ENCODE measurements at regions not wholly inside any gene's neighbourhood (a gene's known extent, or its start where the extent isn't known, plus 50 kb on each side); places are given as distances from the start of the nearest gene placed in this dataset.

GRCh38 chr12:89206390-89206789, 145.9 kb downstream of the DUSP6 start:
- ChIA-PET CTCF (ENCODE audit: unreplicated experiment) (no interaction called here), POLR2A (interaction anchor here (0.7 to 1.5 kb wide), 3 partner anchors 175 to 573 kb away, joined by 3 read pairs; no protein-coding TSS in a partner anchor)
- no peaks in the 10 kb centered on the region for H3K9me3 ChIP-seq (ENCODE audit: low read length)
- no peaks in the 10 kb centered on the region for H3K79me2 ChIP-seq (ENCODE audit: insufficient read depth, low read depth, low read length)
- no peaks in the 10 kb centered on the region for H3K36me3 ChIP-seq (ENCODE audit: insufficient read depth, low read length)
- no peak overlapping the region for H3K4me2 ChIP-seq (ENCODE audit: low read length)
- H4K20me1 ChIP-seq (ENCODE audit: insufficient read depth, low read length) = no peaks in the 10 kb centered on the region
- intact Hi-C loops (cut with micrococcal nuclease; ENCODE audit: unreplicated experiment) = no loop called here
- H3K27ac ChIP-seq (ENCODE audit: low read depth, low read length, poor library complexity, severe bottlenecking) = no peak overlapping the region
- TF ChIP-seq CTCF (conservative IDR thresholded peaks at IDR 0.05; ENCODE audit: low read length) = no peak
- no peak for TF ChIP-seq EZH2phosphoT487 (IDR thresholded peaks at IDR 0.05; ENCODE audit: borderline replicate concordance, low read depth, low read length)
- H3K4me3 ChIP-seq (ENCODE audit: low read depth, low read length, poor library complexity, severe bottlenecking) = no peak overlapping the region
- BruUV-seq (replicated peaks) = no TSS peak
- H2AFZ ChIP-seq (ENCODE audit: low read length) = no peak overlapping the region
- no peaks in the 10 kb centered on the region for H3K4me1 ChIP-seq (ENCODE audit: insufficient read depth, low read length, poor library complexity, severe bottlenecking)
- H3K9me2 ChIP-seq (ENCODE audit: insufficient read depth, low read length) = no peaks in the 10 kb centered on the region
- no peak for DNase-seq (ENCODE audit: low spot score)

DNA sequence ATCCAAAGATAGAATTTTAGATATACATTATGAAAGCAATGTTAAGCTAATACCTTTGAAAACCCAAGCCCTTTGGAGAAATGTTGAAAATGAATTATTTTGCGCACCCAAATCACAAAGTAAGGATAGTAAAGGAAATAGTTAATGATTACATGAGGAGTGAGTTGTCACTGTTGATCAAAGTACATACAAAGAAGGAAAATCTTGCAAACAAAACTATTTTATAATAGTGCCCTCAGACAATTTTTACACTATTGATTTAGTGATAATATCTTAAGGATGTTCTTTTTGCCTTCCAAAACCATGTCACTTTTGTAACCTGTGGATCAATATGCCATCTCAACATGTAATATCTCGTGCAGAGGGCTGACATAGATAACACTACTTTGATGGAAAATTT, 146.8 kb downstream of the DUSP6 start:
- no peak for DNase-seq (ENCODE audit: low spot score)
- no peaks in the 10 kb centered on the region for H4K20me1 ChIP-seq (ENCODE audit: insufficient read depth, low read length)
- ChIA-PET POLR2A (interaction anchor here (0.7 kb wide), 1 partner anchor 572 kb away, joined by 3 read pairs; no protein-coding TSS in a partner anchor), CTCF (ENCODE audit: unreplicated experiment) (no interaction called here)
- TF ChIP-seq EZH2phosphoT487 (IDR thresholded peaks at IDR 0.05; ENCODE audit: borderline replicate concordance, low read depth, low read length) = no peak
- no peak for TF ChIP-seq CTCF (conservative IDR thresholded peaks at IDR 0.05; ENCODE audit: low read length)
- no peaks in the 10 kb centered on the region for H3K9me2 ChIP-seq (ENCODE audit: insufficient read depth, low read length)
- no peaks in the 10 kb centered on the region for H3K9me3 ChIP-seq (ENCODE audit: low read length)
- H3K4me2 ChIP-seq (ENCODE audit: low read length) = no peak overlapping the region
- H3K79me2 ChIP-seq (ENCODE audit: insufficient read depth, low read depth, low read length) = no peaks in the 10 kb centered on the region
- H2AFZ ChIP-seq (ENCODE audit: low read length) = no peak overlapping the region
- no peaks in the 10 kb centered on the region for H3K4me1 ChIP-seq (ENCODE audit: insufficient read depth, low read length, poor library complexity, severe bottlenecking)
- no peaks in the 10 kb centered on the region for H3K36me3 ChIP-seq (ENCODE audit: insufficient read depth, low read length)
- intact Hi-C loops (cut with micrococcal nuclease; ENCODE audit: unreplicated experiment) = no loop called here
- no TSS peak for BruUV-seq (replicated peaks)
- no peak overlapping the region for H3K4me3 ChIP-seq (ENCODE audit: low read depth, low read length, poor library complexity, severe bottlenecking)
- no peak overlapping the region for H3K27ac ChIP-seq (ENCODE audit: low read depth, low read length, poor library complexity, severe bottlenecking)

GRCh38 chr12:89203144-89203543, 149.2 kb downstream of the DUSP6 start:
- H3K4me3 ChIP-seq (ENCODE audit: low read depth, low read length, poor library complexity, severe bottlenecking) = no peak overlapping the region
- no peaks in the 10 kb centered on the region for H4K20me1 ChIP-seq (ENCODE audit: insufficient read depth, low read length)
- ChIA-PET POLR2A (no interaction called here), CTCF (ENCODE audit: unreplicated experiment) (no interaction called here)
- TF ChIP-seq CTCF (conservative IDR thresholded peaks at IDR 0.05; ENCODE audit: low read length) = no peak
- TF ChIP-seq EZH2phosphoT487 (IDR thresholded peaks at IDR 0.05; ENCODE audit: borderline replicate concordance, low read depth, low read length) = no peak
- H2AFZ ChIP-seq (ENCODE audit: low read length) = no peak overlapping the region
- H3K79me2 ChIP-seq (ENCODE audit: insufficient read depth, low read depth, low read length) = no peaks in the 10 kb centered on the region
- no peak overlapping the region for H3K27ac ChIP-seq (ENCODE audit: low read depth, low read length, poor library complexity, severe bottlenecking)
- no peaks in the 10 kb centered on the region for H3K9me2 ChIP-seq (ENCODE audit: insufficient read depth, low read length)
- no TSS peak for BruUV-seq (replicated peaks)
- intact Hi-C loops (cut with micrococcal nuclease; ENCODE audit: unreplicated experiment) = no loop called here
- H3K9me3 ChIP-seq (ENCODE audit: low read length) = no peaks in the 10 kb centered on the region
- H3K4me1 ChIP-seq (ENCODE audit: insufficient read depth, low read length, poor library complexity, severe bottlenecking) = no peaks in the 10 kb centered on the region
- no peaks in the 10 kb centered on the region for H3K36me3 ChIP-seq (ENCODE audit: insufficient read depth, low read length)
- no peak for DNase-seq (ENCODE audit: low spot score)
- no peak overlapping the region for H3K4me2 ChIP-seq (ENCODE audit: low read length)
